Ishikawa (cell line): ENCODE measurements at regions not wholly inside any gene's neighbourhood (a gene's known extent, or its start where the extent isn't known, plus 50 kb on each side); places are given as distances from the start of the nearest gene placed in this dataset.

Source experiments
- CREB1 ChIP-seq: IDR thresholded peaks from 2 replicates; pipeline ENCODE4 v1.6.1; 2012; ENCODE audit warnings: low read depth
- EGR1 ChIP-seq: IDR thresholded peaks from 2 replicates; pipeline ENCODE4 v1.6.1; 2012
- EP300 ChIP-seq: IDR thresholded peaks from 2 replicates; pipeline ENCODE4 v1.6.1; 2012; ENCODE audit warnings: borderline replicate concordance
- FOXM1 ChIP-seq: IDR thresholded peaks from 2 replicates; pipeline ENCODE4 v1.6.1; 2012; ENCODE audit warnings: low read depth, borderline replicate concordance
- MAX ChIP-seq: IDR thresholded peaks from 2 replicates; pipeline ENCODE4 v1.6.1; 2012
- NFIC ChIP-seq: IDR thresholded peaks from 2 replicates; pipeline ENCODE4 v1.6.1; 2012
- RAD21 ChIP-seq: IDR thresholded peaks from 2 replicates; pipeline ENCODE4 v1.6.1; 2012; ENCODE audit warnings: low read depth
- TAF1 ChIP-seq: IDR thresholded peaks from 2 replicates; pipeline ENCODE4 v1.6.1; 2012; ENCODE audit warnings: low read depth, mild to moderate bottlenecking
- TCF12 ChIP-seq: IDR thresholded peaks from 2 replicates; pipeline ENCODE4 v1.6.1; 2012; ENCODE audit warnings: low read depth
- TEAD4 ChIP-seq: IDR thresholded peaks from 2 replicates; pipeline ENCODE4 v1.6.1; 2012
- USF1 ChIP-seq: IDR thresholded peaks from 2 replicates; pipeline ENCODE4 v1.6.1; 2012
- YY1 ChIP-seq: IDR thresholded peaks from 2 replicates; pipeline ENCODE4 v1.6.1; 2012; ENCODE audit warnings: low read depth
- ZBTB7A ChIP-seq: IDR thresholded peaks from 2 replicates; pipeline ENCODE4 v1.6.1; 2012; ENCODE audit warnings: low read depth
- TF ChIP-seq, protein P1 (sequence below): IDR thresholded peaks from 2 replicates; pipeline ENCODE4 v1.6.1; 2012; ENCODE audit warnings: low read depth, mild to moderate bottlenecking

GRCh38 chr6:112503091-112503596 is 156.0 kb downstream of the RFPL4B start:
- TF ChIP-seq EP300, result no peak
- no peak for TF ChIP-seq YY1
- TF ChIP-seq, protein P1, sequence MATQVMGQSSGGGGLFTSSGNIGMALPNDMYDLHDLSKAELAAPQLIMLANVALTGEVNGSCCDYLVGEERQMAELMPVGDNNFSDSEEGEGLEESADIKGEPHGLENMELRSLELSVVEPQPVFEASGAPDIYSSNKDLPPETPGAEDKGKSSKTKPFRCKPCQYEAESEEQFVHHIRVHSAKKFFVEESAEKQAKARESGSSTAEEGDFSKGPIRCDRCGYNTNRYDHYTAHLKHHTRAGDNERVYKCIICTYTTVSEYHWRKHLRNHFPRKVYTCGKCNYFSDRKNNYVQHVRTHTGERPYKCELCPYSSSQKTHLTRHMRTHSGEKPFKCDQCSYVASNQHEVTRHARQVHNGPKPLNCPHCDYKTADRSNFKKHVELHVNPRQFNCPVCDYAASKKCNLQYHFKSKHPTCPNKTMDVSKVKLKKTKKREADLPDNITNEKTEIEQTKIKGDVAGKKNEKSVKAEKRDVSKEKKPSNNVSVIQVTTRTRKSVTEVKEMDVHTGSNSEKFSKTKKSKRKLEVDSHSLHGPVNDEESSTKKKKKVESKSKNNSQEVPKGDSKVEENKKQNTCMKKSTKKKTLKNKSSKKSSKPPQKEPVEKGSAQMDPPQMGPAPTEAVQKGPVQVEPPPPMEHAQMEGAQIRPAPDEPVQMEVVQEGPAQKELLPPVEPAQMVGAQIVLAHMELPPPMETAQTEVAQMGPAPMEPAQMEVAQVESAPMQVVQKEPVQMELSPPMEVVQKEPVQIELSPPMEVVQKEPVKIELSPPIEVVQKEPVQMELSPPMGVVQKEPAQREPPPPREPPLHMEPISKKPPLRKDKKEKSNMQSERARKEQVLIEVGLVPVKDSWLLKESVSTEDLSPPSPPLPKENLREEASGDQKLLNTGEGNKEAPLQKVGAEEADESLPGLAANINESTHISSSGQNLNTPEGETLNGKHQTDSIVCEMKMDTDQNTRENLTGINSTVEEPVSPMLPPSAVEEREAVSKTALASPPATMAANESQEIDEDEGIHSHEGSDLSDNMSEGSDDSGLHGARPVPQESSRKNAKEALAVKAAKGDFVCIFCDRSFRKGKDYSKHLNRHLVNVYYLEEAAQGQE, result no peak
- TF ChIP-seq FOXM1, result no peak
- no peak for TF ChIP-seq TAF1
- no peak for TF ChIP-seq TCF12
- no peak for TF ChIP-seq TEAD4
- TF ChIP-seq CREB1, result no peak
- TF ChIP-seq MAX, result no peak
- no peak for TF ChIP-seq ZBTB7A
- no peak for TF ChIP-seq USF1
- no peak for TF ChIP-seq NFIC
- no peak for TF ChIP-seq RAD21
- no peak for TF ChIP-seq EGR1
